Fibroblast of lung (primary cell): ENCODE measurements at regions not wholly inside any gene's neighbourhood (a gene's known extent, or its start where the extent isn't known, plus 50 kb on each side); places are given as distances from the start of the nearest gene placed in this dataset.

Source experiments
- CTCF ChIP-seq, 2 donors: IDR thresholded peaks in 1 of 2; conservative IDR thresholded peaks in 1 of 2; 1 replicate in 1 of 2; 2 replicates in 1 of 2; pipeline ENCODE4 v1.5.1; 2011 to 2012; ENCODE audit warnings: low read length in 2 of 2, control low read depth in 1 of 2, inconsistent platforms in 1 of 2, low read depth in 1 of 2, mild to moderate bottlenecking in 1 of 2
- EZH2 ChIP-seq: IDR thresholded peaks from 2 replicates; pipeline ENCODE4 v1.5.1; 2012; ENCODE audit warnings: low read length, control low read depth, mild to moderate bottlenecking; ENCODE audit errors: missing control alignments

DNA sequence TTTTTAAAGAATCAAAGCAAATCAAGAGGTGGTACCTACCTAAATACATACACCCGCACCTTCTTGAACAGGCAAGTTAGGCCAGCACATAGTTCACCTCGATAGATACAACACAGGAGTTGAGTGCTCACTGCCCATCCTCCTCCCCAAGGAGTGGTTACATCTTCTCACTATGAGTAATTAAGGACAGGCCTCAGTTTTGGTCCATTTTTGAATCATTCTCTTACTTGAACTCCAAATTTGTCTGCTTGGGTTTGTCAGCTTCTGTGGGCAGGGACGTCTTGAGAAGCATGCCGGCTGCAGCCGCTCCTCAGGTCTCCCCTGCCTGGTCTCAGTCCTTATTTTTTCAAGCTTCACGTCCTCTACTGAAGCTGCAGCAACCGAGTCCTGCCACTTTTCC is 190.6 kb upstream of the RBPJ start:
- TF ChIP-seq CTCF (conservative IDR thresholded peaks at IDR 0.05 in 1 of 2, IDR thresholded peaks at IDR 0.05 in 1 of 2; ENCODE audit: low read depth in 1 of 2, low read length in 2 of 2) (no peak), EZH2 (no peak)
